IMR-90 (cell line): ENCODE measurements at regions not wholly inside any gene's neighbourhood (a gene's known extent, or its start where the extent isn't known, plus 50 kb on each side); places are given as distances from the start of the nearest gene placed in this dataset.

Source experiments
- ATAC-seq: fragments of 200-7000 bp; cut with Tn5 transposase; 2 replicates; pipeline ENCODE4 v1.9.1; 2020; ENCODE audit warnings: low read depth, mild to moderate bottlenecking, moderate library complexity
- BruUV-seq: library from RNA; stranded (reverse); fragments of 400-500 nt; replicated peaks from 2 replicates; lab custom pipeline; 2021; lab: Mats Ljungman, UMichigan
- CTCF ChIA-PET: fragments of 300-600 bp; formaldehyde crosslinking; extraction: SDS; loops from one replicate; lab custom pipeline; 2021; ENCODE audit warnings: antibody characterized with exemption; lab: Yijun Ruan, JAX
- POLR2A ChIA-PET: fragments of 300-600 bp; sonication (Branson Sonifier 250); formaldehyde crosslinking; loops from one replicate; lab custom pipeline; 2022; ENCODE audit warnings: antibody characterized with exemption; ENCODE audit not compliant: unreplicated experiment; lab: Charles Lee
- DNase-seq: peaks from one replicate; pipeline ENCODE4 v3.0.0; 2013
- H2AFZ ChIP-seq: replicated peaks from 2 replicates; pipeline ENCODE3; 2013; ENCODE audit warnings: low read length, mild to moderate bottlenecking; ENCODE audit not compliant: poor library complexity
- H2AK5ac ChIP-seq: 2 replicates; pipeline ENCODE4 v1.6.1; 2013; ENCODE audit warnings: low read depth, low read length, inconsistent platforms
- H2AK9ac ChIP-seq: replicated peaks from 2 replicates; pipeline ENCODE3; 2013; ENCODE audit warnings: mild to moderate bottlenecking, low read depth, low read length, moderate library complexity; ENCODE audit not compliant: poor library complexity
- H2BK120ac ChIP-seq: 2 replicates; pipeline ENCODE4 v1.6.1; 2013; ENCODE audit warnings: low read depth, low read length, inconsistent platforms
- H2BK15ac ChIP-seq: 3 replicates; pipeline ENCODE4 v1.6.1; 2013; ENCODE audit warnings: low read depth, low read length, inconsistent platforms
- H2BK20ac ChIP-seq: 2 replicates; pipeline ENCODE4 v1.6.1; 2013; ENCODE audit warnings: low read depth, mild to moderate bottlenecking, inconsistent platforms, low read length, moderate library complexity
- H2BK5ac ChIP-seq: 2 replicates; pipeline ENCODE4 v1.6.1; 2013; ENCODE audit warnings: mild to moderate bottlenecking, low read depth, low read length, inconsistent platforms; ENCODE audit not compliant: poor library complexity, severe bottlenecking
- H3K14ac ChIP-seq: replicated peaks from 2 replicates; pipeline ENCODE4 v1.6.1; 2013; ENCODE audit warnings: low read depth, low read length, inconsistent platforms
- H3K18ac ChIP-seq: 2 replicates; pipeline ENCODE4 v1.6.1; 2013; ENCODE audit warnings: low read depth, low read length, control low read depth
- H3K23ac ChIP-seq: 2 replicates; pipeline ENCODE4 v1.6.1; 2013; ENCODE audit warnings: low read depth, low read length, inconsistent platforms
- H3K27ac ChIP-seq: 2 replicates; pipeline ENCODE4 v1.5.1; 2013; ENCODE audit warnings: mild to moderate bottlenecking, control low read depth, low read length; ENCODE audit not compliant: insufficient read depth
- H3K27me3 ChIP-seq: 2 replicates; pipeline ENCODE4 v1.6.1; 2013; ENCODE audit warnings: low read length; ENCODE audit not compliant: control insufficient read depth, insufficient read depth
- H3K36me3 ChIP-seq: 2 replicates; pipeline ENCODE4 v1.6.1; 2013; ENCODE audit warnings: low read length, mixed read lengths; ENCODE audit not compliant: control insufficient read depth, insufficient read depth
- H3K4ac ChIP-seq: 2 replicates; pipeline ENCODE4 v1.6.1; 2013; ENCODE audit warnings: low read depth, low read length, inconsistent platforms
- H3K4me1 ChIP-seq: 2 replicates; pipeline ENCODE4 v1.6.1; 2013; ENCODE audit warnings: low read length, mixed read lengths; ENCODE audit not compliant: control insufficient read depth, insufficient read depth
- H3K4me2 ChIP-seq: 2 replicates; pipeline ENCODE4 v1.6.1; 2013; ENCODE audit warnings: low read depth, mild to moderate bottlenecking, control low read depth, low read length, moderate library complexity
- H3K4me3 ChIP-seq: 2 replicates; pipeline ENCODE4 v1.5.1; 2013; ENCODE audit warnings: low read depth, mild to moderate bottlenecking, control low read depth, low read length, moderate library complexity; ENCODE audit not compliant: insufficient read depth
- H3K56ac ChIP-seq: 2 replicates; pipeline ENCODE4 v1.6.1; 2013; ENCODE audit warnings: low read length, inconsistent platforms; ENCODE audit not compliant: insufficient read depth; ENCODE audit errors: extremely low read depth
- H3K79me1 ChIP-seq, 2 experiments: 2 replicates each; pipeline ENCODE4 v1.6.1; 2013; ENCODE audit warnings: low read length in 2 of 2, inconsistent platforms in 1 of 2, low read depth in 1 of 2
- H3K9ac ChIP-seq: 2 replicates; pipeline ENCODE4 v1.6.1; 2013; ENCODE audit warnings: low read depth, low read length, control low read depth
- H3K9me1 ChIP-seq: 2 replicates; pipeline ENCODE4 v1.6.1; 2013; ENCODE audit warnings: low read length, inconsistent platforms; ENCODE audit not compliant: insufficient read depth
- H3K9me3 ChIP-seq: 2 replicates; pipeline ENCODE4 v1.6.1; 2013; ENCODE audit warnings: low read length; ENCODE audit not compliant: control insufficient read depth, insufficient read depth
- H4K20me1 ChIP-seq: 2 replicates; pipeline ENCODE4 v1.6.1; 2013; ENCODE audit warnings: low read length, inconsistent platforms; ENCODE audit not compliant: insufficient read depth
- H4K5ac ChIP-seq: 2 replicates; pipeline ENCODE4 v1.6.1; 2013; ENCODE audit warnings: mild to moderate bottlenecking, low read depth, low read length, control low read depth
- H4K8ac ChIP-seq, 2 experiments: 2 replicates each; pipeline ENCODE4 v1.6.1; 2013; ENCODE audit warnings: low read depth in 2 of 2, low read length in 2 of 2, control low read depth in 1 of 2, inconsistent platforms in 1 of 2
- H4K91ac ChIP-seq: 2 replicates; pipeline ENCODE4 v1.6.1; 2013; ENCODE audit warnings: low read depth, low read length, inconsistent platforms; ENCODE audit not compliant: insufficient read depth
- CHD1 ChIP-seq: IDR thresholded peaks from 2 replicates; pipeline ENCODE4 v1.6.1; 2012; ENCODE audit warnings: low read depth, low read length, improper control_type of control experiment
- MXI1 ChIP-seq: IDR thresholded peaks from 2 replicates; pipeline ENCODE4 v1.6.1; 2012; ENCODE audit warnings: low read depth, mild to moderate bottlenecking, low read length, moderate library complexity, borderline replicate concordance
- dilution Hi-C: fragments of 300-500 bp; cut with HindIII; formaldehyde crosslinking; loops from one replicate; pipeline ENCODE4 v1.14.3; 2018; ENCODE audit warnings: low sequenced_read_pairs; ENCODE audit not compliant: unreplicated experiment
- in situ Hi-C: fragments of 300-500 bp; cut with MboI; formaldehyde crosslinking; loops from 3 replicates; pipeline ENCODE4 v1.14.3; 2019; ENCODE audit warnings: low sequenced_read_pairs, inconsistent platforms, mixed read lengths
- intact Hi-C: fragments of 100-400 bp; cut with micrococcal nuclease; formaldehyde crosslinking; loops from 2 replicates; pipeline ENCODE4 v1.10.0; 2022

GRCh38 chr3:74377669-74378068 is 236.8 kb downstream of the CNTN3 start:
- Histone ChIP-seq H4K5ac (no peak overlapping the region), H3K4ac (no peak overlapping the region), H3K4me2 (no peak overlapping the region), H2BK20ac (no peak overlapping the region), H3K4me3 (no peak overlapping the region), H2AK5ac (no peak overlapping the region), H2BK120ac (no peak overlapping the region), H3K9me1 (no peaks in the 10 kb centered on the region), H3K23ac (no peak overlapping the region), H3K18ac (no peak overlapping the region), H4K8ac (no peak overlapping the region), H3K27ac (no peak overlapping the region), H3K9ac (no peak overlapping the region), H3K27me3 (no peaks in the 10 kb centered on the region), H2AK9ac (no peak overlapping the region), H4K91ac (no peak overlapping the region), H3K4me1 (no peaks in the 10 kb centered on the region), H3K14ac (no peak overlapping the region), H2AFZ (no peak overlapping the region), H3K79me1 (no peaks in the 10 kb centered on the region), H2BK5ac (no peak overlapping the region), H3K56ac (no peak overlapping the region), H3K9me3 (no peaks in the 10 kb centered on the region), H3K36me3 (no peaks in the 10 kb centered on the region), H2BK15ac (no peak overlapping the region), H4K20me1 (no peaks in the 10 kb centered on the region)
- no peak for TF ChIP-seq CHD1
- TF ChIP-seq MXI1: no peak
- dilution Hi-C loops: no loop called here
- no TSS peak for BruUV-seq
- ChIA-PET CTCF (no interaction called here), POLR2A (interaction anchor here (0.7 kb wide), 1 partner anchor 38 kb away, joined by 3 read pairs; no protein-coding TSS in a partner anchor)
- intact Hi-C loops: loop anchor here (1.0 to 10.0 kb wide), 3 partner anchors 253 to 795 kb away; no protein-coding TSS in a partner anchor
- in situ Hi-C loops: no loop called here
- DNase-seq: no peak
- no peak for ATAC-seq
